ENCODE measurements at regions not wholly inside any gene's neighbourhood (a gene's known extent, or its start where the extent isn't known, plus 50 kb on each side); places are given as distances from the start of the nearest gene placed in this dataset.

GRCh38 chr13:38444904-38445303, 95.3 kb downstream of the UFM1 start:
- TF ChIP-seq, protein P1, sequence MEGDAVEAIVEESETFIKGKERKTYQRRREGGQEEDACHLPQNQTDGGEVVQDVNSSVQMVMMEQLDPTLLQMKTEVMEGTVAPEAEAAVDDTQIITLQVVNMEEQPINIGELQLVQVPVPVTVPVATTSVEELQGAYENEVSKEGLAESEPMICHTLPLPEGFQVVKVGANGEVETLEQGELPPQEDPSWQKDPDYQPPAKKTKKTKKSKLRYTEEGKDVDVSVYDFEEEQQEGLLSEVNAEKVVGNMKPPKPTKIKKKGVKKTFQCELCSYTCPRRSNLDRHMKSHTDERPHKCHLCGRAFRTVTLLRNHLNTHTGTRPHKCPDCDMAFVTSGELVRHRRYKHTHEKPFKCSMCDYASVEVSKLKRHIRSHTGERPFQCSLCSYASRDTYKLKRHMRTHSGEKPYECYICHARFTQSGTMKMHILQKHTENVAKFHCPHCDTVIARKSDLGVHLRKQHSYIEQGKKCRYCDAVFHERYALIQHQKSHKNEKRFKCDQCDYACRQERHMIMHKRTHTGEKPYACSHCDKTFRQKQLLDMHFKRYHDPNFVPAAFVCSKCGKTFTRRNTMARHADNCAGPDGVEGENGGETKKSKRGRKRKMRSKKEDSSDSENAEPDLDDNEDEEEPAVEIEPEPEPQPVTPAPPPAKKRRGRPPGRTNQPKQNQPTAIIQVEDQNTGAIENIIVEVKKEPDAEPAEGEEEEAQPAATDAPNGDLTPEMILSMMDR (IDR thresholded peaks at IDR 0.05; ENCODE audit: low read depth, low read length), result no peak
- TF ChIP-seq POLR2A (IDR thresholded peaks at IDR 0.05; ENCODE audit: extremely low read depth, insufficient read length), result no peak
- TF ChIP-seq MYC (IDR thresholded peaks at IDR 0.05; ENCODE audit: low read depth, low read length), result no peak
- TF ChIP-seq, protein P2, sequence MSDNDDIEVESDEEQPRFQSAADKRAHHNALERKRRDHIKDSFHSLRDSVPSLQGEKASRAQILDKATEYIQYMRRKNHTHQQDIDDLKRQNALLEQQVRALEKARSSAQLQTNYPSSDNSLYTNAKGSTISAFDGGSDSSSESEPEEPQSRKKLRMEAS (IDR thresholded peaks at IDR 0.05; ENCODE audit: low read depth, low read length), result no peak

Data from NB4 (cell line).